NCI-H510A treated with DMSO at 0.1 percent for 48 hours (cell line): ENCODE measurements at regions not wholly inside any gene's neighbourhood (a gene's known extent, or its start where the extent isn't known, plus 50 kb on each side); places are given as distances from the start of the nearest gene placed in this dataset.

Experiments used
- DNase-seq: peaks from one replicate; lab custom pipeline; 2025; lab: John Stamatoyannopoulos, UW

GRCh38 chr10:4109469-4109868 is 324.5 kb upstream of the KLF6 start:
- DNase-seq, result no peak

DNA sequence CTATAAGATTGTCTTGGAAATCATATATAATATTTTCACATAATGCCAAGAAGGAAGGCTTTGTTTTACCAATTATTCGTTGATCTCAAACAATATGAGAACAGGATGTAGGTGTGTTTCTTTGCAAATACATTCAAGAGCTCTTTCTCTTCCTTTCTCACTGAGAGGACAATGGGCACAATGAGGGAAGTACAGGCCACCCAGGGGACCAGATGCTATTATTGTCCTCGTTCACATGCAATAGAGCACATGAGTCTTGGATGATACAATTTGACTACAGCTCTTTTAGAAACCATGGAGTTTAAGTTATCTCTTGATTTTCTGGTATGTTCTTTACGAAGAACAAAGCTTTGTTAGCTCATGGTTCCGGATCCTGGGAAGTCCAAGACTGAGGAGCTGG is 323.7 kb upstream of the KLF6 start:
- DNase-seq, result no peak

- no peak for DNase-seq
Observed at GRCh38 chr10:4107285-4107851, 322.4 kb upstream of the KLF6 start.

DNA sequence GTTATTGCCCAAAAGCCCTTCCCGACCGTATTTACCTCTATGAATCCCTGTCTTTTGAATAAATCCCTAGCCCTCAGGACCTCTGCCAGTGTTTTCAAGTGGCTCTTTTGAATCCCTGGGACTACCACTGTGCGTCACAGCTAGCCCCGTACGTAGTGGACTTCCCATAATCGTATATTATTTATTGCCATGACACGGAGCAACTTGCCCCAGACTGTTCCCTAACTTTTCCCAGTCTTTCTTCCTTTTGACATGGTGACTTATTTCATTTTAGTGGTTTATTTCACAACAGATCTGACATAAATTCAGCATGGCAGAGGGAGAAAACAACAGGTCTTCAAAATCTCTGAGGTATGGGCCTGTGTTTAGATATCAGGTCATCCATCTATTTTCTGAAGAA is 318.6 kb upstream of the KLF6 start:
- DNase-seq, result no peak

DNA sequence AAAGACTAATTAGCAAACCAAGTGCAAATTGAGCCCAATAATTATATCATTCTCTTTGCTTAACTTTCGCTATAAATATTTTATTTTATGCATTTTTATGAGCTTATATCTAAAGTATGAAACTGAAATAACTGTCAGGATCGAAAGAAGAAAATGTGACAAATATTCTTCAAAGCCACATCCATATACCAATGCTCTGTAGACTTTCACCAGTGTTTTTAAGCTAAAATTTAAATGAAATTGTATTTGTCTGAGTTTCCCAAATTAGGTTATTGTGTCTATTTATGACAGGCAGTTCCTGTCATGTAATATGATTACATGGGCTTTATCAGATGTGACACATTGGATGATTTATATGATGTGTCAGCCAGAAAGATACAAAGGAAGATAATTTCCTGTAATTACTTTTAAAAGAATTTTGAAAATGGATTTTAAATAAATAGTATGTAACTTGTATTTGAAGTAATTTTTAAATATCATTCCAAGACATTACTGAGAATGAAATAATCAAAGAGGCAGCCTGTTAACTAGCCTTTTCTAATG is 317.9 kb upstream of the KLF6 start:
- DNase-seq, result no peak

DNA sequence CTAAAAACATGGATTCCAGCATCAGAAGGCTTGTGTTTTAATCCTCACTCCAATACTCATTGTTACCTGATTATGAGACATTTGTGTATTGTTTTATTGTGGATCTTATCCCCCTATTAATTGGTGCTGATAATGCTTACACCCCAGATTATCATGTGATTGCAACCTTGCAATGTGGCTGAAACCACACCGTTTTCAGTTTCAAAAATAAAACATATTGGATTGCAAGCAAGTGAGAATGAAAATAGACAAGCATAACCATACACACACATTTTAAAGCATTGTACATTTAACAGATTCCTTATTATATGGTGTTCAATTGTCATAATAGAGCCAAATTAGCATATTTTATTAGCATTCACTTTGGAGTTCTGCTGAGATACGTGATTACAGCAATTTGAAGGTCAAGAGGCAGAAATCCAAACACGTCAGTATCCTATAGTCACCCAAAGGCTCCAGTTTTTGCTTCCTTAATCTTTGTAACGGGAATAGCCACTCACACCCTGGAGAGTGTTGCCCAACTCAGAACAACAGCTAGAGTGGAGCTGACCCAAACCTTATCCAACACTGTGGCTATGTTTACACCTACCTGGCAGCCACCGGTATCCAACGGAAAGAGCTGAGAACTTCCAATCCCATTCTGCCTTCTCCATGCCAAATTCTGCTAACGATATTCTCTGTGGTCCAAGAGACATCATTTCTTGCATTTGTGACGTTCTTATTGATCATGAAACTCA is 317.1 kb upstream of the KLF6 start:
- no peak for DNase-seq

DNA sequence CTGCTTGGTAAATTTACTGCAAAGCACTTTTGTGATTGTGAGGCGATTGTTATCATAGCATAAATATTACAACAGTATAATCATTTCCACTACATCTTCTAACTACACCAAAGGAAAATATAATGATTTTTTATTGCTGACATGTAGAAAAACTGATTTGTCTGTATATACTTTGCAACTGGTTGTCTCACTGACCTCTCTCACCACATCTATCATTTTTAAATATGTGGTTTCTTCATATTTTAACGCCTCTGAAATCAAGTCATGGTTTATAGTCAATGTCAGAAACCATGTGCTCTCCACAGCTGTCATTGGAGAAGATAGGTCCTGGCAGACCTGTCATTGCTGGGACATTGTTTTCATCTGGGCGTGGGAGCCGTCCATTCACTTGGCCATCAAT is 315.4 kb upstream of the KLF6 start:
- DNase-seq, result no peak

- no peak for DNase-seq
Observed at GRCh38 chr10:4099202-4099601, 314.2 kb upstream of the KLF6 start.

- no peak for DNase-seq
Observed at GRCh38 chr10:4095166-4095917, 310.3 kb upstream of the KLF6 start.

DNA sequence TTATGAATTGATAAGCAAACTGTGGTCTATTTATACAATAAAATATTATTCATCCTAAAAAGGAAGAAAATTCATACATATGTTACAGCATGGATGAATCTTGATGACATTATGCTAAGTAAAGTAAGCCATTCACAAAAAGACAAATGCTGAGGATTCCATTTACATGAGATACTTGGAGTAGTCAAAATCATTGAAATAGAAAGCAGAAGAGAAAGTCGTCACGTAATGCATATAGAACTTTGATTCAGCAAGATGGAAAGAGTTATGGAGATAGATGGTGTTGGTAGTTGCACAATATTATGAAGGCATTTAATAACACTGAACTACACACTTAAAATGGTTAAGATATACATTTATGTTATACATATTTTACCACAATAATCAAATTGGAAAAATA is 309.7 kb upstream of the KLF6 start:
- no peak for DNase-seq

DNA sequence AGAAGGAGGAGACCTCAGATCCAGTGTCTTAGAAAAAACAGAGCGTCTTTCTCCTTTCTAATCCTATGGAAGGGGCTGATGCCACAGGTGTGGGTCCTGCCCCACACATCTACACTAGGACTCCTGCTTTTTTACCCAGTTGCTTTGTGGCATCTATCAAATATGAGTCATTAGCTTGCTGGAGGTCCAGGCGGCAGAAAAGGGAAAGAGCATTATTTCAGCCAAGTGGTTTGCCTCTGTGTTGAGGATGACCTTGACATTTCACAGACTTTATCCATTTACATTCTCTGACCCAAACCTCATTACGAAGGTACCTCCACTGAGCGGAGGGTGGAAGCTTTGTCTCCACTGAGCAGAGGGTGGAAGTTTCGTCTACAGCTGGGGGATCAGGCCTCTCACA is 308.4 kb upstream of the KLF6 start:
- DNase-seq, result no peak

GRCh38 chr10:4088354-4089066 is 303.5 kb upstream of the KLF6 start:
- no peak for DNase-seq

DNA sequence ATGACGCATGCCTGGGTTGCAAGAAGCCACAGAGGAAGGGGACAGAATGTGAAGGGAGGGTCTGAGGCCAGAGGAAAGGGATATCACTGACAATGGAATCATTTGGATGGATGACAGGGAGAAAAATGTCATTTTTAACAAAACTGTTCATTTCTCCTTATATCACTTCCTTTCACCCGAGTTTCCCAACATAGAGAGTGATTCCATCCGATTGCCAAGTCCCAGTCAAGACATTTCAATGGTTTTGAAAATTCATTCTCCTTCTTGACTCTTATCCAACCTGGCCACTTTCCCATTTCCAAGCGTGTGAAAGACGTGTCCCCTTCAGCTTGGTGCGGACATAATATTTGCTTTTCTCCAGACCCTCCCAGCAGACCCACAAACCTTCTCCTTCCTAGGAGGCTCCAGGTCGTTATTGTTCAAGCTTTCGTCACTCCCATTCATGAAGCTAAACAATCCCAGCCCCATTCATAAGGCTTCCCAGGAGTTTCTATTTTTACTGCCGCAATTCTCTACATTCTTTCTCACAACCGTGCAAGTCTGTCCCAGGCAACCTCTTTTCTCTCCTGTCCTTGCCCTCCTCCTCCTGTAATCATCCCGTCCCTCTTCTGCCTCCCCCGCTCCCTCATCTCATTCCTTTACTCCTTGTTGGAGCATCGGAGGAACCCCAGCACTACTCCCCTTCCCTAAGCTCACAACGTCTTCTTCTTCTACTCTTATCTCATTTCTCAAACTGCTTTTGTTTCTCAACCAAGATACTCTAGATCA is 301.3 kb upstream of the KLF6 start:
- no peak for DNase-seq

- no peak for DNase-seq
Observed at GRCh38 chr10:4083509-4084003, 298.5 kb upstream of the KLF6 start.

- DNase-seq, result no peak
Observed at GRCh38 chr10:4082861-4083260, 297.9 kb upstream of the KLF6 start.

DNA sequence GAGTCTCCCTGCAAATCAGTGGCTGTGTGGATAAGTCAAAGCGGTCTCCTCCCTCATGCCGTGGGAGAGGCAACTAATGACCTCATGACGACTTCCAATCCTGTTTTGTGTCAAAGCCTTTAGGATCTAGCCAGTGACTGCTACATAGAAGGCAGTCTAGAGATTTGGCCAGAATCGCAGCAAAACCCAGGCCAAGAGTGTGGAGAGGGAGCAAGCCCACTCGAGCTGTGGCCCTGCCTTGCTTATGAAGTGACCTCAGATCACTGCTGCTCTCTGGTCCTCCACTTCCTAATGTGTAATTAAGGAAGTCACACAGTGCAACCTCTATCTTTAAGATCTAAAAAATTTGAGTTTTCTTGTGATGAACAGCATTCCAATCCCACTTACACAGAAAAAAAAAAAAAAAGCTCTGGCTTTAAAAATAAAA is 296.7 kb upstream of the KLF6 start:
- no peak for DNase-seq

DNA sequence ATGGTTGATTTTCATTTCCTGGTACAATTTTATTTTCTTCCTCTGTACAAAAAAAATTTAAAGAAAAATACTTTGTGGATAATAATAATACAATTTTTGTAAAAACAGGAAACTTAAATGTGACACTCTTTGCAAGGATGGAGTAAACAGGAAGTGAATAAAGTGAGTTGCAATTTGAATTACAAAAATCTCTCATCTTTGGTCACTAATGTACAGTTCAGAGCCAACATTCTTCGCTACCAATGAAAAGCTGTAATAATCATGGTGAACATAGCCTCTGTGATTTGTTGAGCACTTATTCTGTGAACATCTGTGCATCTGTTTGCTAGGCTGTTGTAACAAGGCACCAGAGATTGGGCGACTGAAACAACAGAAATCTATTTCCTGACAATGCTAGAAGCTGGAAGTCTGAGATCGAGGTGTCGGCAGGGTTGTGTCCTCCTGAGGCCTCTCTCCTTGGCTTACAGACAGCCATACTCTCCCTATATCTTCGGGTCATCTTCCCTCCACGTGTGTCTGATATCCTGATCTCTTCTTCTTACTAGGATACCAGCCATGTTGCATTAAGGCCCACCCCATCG is 295.3 kb upstream of the KLF6 start:
- DNase-seq, result no peak

DNA sequence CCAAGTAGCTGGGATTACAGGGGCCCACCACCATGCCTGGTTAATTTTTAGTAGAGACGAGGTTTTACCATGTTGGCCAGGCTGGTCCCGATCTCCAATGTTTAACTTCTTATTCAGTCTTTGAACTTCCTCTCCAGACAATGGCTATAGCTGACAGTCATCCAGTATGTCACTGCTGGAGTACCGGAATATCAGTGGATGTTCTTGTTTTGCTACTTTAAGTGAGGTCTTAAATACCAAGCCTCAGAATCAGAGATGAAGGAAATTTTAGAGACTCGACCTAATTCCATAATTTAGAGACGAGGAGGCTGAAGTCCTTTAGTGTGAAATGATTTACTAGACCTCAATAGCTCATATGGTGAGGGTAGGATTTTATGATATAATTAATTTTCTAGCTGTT is 294.8 kb upstream of the KLF6 start:
- DNase-seq, result no peak

- no peak for DNase-seq
Observed at GRCh38 chr10:4077804-4078203, 292.8 kb upstream of the KLF6 start.

DNA sequence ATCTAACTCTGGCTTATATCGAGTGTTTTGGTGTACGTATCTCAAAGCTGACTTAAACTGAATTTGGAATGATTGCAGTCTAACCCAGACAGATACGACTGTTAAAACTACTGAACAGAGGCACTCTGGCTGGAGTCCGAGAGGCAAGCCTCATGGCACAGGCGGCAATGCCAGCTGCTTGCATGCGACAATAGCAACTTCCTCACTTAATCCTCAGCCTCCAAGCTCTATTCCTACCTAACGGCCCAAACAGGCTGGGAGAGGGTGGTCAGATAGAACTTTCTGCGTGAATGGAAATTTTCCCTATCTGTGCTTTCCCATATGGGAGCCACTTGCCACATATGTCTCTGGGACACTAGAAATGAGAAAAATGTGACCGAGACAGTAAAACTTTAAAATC is 292.0 kb upstream of the KLF6 start:
- no peak for DNase-seq

DNA sequence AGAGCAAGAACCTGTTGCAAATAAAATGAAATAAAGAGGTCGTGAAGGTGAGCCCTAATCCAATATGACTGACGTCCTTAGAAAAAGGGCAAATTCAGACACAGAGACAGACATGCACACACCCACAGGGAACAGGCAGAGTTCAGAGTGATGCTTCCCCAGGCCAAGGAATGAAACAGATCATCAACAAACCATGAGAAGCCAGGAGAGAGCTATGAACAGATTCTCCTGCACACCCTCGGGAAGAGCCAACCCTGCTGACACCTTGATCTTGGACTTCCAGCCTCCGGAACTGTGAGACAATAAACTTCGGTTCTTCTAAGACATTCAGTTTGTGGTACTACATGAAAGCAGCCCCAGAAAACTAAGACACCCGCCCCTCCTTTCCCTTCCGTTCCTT is 290.4 kb upstream of the KLF6 start:
- no peak for DNase-seq
